T-cell (primary cell): ENCODE measurements at regions not wholly inside any gene's neighbourhood (a gene's known extent, or its start where the extent isn't known, plus 50 kb on each side); places are given as distances from the start of the nearest gene placed in this dataset.

ENCODE experiments used
- ATAC-seq, 4 experiments: fragments of 200-7000 bp in 3 of 4; fragments of 150-1000 bp in 1 of 4; cut with Tn5 transposase; replicated peaks in 1 of 4; 1 replicate in 3 of 4; 2 replicates in 1 of 4; pipeline ENCODE4 v1.10.0; 2021; ENCODE audit warnings: moderate library complexity in 3 of 4, mild to moderate bottlenecking in 2 of 4, moderate number of reproducible peaks in 1 of 4
- CTCF ChIA-PET, 2 donors: fragments of 300-600 bp; sonication (Branson Sonifier 250); formaldehyde crosslinking; loops; one replicate each; lab custom pipeline; 2022; ENCODE audit warnings: antibody characterized with exemption in 2 of 2; lab: Charles Lee
- POLR2A ChIA-PET, 2 donors: fragments of 300-600 bp; sonication (Branson Sonifier 250); formaldehyde crosslinking; loops; one replicate each; lab custom pipeline; 2022; ENCODE audit warnings: antibody characterized with exemption in 2 of 2; lab: Charles Lee
- DNase-seq, 35 experiments: peaks; one replicate each; pipeline versions ENCODE4 v3.0.0 to v3.0.0-alpha.2; 2013 to 2023
- H3K27ac ChIP-seq: one replicate; pipeline ENCODE4 v1.5.1; 2013; ENCODE audit warnings: low read length
- H3K27me3 ChIP-seq, 2 experiments: replicated peaks in 1 of 2; 1 replicate in 1 of 2; 2 replicates in 1 of 2; pipeline versions ENCODE4 v1.6.1 to v1.7.0; 2013; ENCODE audit warnings: low read length in 1 of 2, mixed read lengths in 1 of 2; ENCODE audit not compliant: control insufficient read depth in 2 of 2, insufficient read depth in 2 of 2; ENCODE audit errors: extremely low read depth in 1 of 2
- H3K36me3 ChIP-seq, 2 donors: 1 replicate in 1 of 2; 2 replicates in 1 of 2; pipeline versions ENCODE4 v1.6.1 to v1.7.0; 2013; ENCODE audit warnings: low read length in 1 of 2; ENCODE audit not compliant: control insufficient read depth in 2 of 2, insufficient read depth in 1 of 2; ENCODE audit errors: extremely low read depth in 1 of 2
- H3K4me1 ChIP-seq, 2 experiments: 1 replicate in 1 of 2; 2 replicates in 1 of 2; pipeline versions ENCODE4 v1.6.1 to v1.7.0; 2013; ENCODE audit warnings: low read length in 2 of 2, mixed read lengths in 1 of 2; ENCODE audit not compliant: insufficient read depth in 2 of 2, control insufficient read depth in 1 of 2; ENCODE audit errors: extremely low read depth in 1 of 2
- H3K4me3 ChIP-seq, 2 donors: 1 replicate in 1 of 2; 2 replicates in 1 of 2; pipeline versions ENCODE4 v1.5.1 to v1.7.0; 2013; ENCODE audit warnings: mild to moderate bottlenecking in 2 of 2, low read length in 1 of 2, moderate library complexity in 1 of 2; ENCODE audit not compliant: control insufficient read depth in 1 of 2; ENCODE audit errors: extremely low read depth in 1 of 2
- H3K9me3 ChIP-seq: 2 replicates; pipeline ENCODE4 v1.7.0; 2013
- H3K27ac Mint-ChIP-seq, 2 donors: one replicate each; pipeline ENCODE4 v1.8.0; 2020 to 2021; ENCODE audit warnings: mild to moderate bottlenecking in 2 of 2, mixed read lengths in 2 of 2
- H3K27me3 Mint-ChIP-seq, 2 donors: one replicate each; pipeline ENCODE4 v1.8.0; 2021 to 2022; ENCODE audit warnings: mixed read lengths in 2 of 2
- H3K36me3 Mint-ChIP-seq: one replicate; pipeline ENCODE4 v1.8.0; 2021; ENCODE audit warnings: mixed read lengths
- H3K4me1 Mint-ChIP-seq, 3 donors: one replicate each; pipeline ENCODE4 v1.8.0; 2020 to 2022; ENCODE audit warnings: mixed read lengths in 3 of 3, mild to moderate bottlenecking in 1 of 3
- H3K4me3 Mint-ChIP-seq, 3 donors: one replicate each; pipeline ENCODE4 v1.8.0; 2020 to 2022; ENCODE audit warnings: mild to moderate bottlenecking in 3 of 3, mixed read lengths in 3 of 3, moderate library complexity in 3 of 3
- H3K9me3 Mint-ChIP-seq, 3 donors: one replicate each; pipeline ENCODE4 v1.8.0; 2020 to 2022; ENCODE audit warnings: mixed read lengths in 3 of 3
- WGBS: methylation state at CpG from one replicate; pipeline ENCODE4 v1.1.5; 2013; ENCODE audit warnings: missing lambda C conversion rate; ENCODE audit not compliant: insufficient coverage; 5-methylcytosine and 5-hydroxymethylcytosine counted together

- CTCF ChIA-PET = no interaction called here
- Mint-ChIP-seq H3K9me3 (peaks cover 3 to 13% (median 12%) of the 10 kb centered on the region in 3 donors), H3K27ac (no peak overlapping the region), H3K36me3 (no peaks in the 10 kb centered on the region), H3K4me3 (no peak overlapping the region), H3K27me3 (peaks cover 0 to 5% of the 10 kb centered on the region in 2 donors), H3K4me1 (no peaks in the 10 kb centered on the region)
- Histone ChIP-seq H3K36me3 (no peaks in the 10 kb centered on the region), H3K27me3 (no peaks in the 10 kb centered on the region), H3K4me3 (no peak overlapping the region), H3K27ac (no peak overlapping the region), H3K9me3 (no peaks in the 10 kb centered on the region), H3K4me1 (no peaks in the 10 kb centered on the region)
- ATAC-seq (no peak), DNase-seq (no peak)
- no CpG with 5 or more reads among the region's 6 CpGs for WGBS
- POLR2A ChIA-PET = no interaction called here
These were observed 246.0 kb upstream of the LRRN1 start for GRCh38 chr3:3553236-3553635.

GRCh38 chr3:3552761-3553160 is 246.5 kb upstream of the LRRN1 start:
- no CpG with 5 or more reads among the region's 3 CpGs for WGBS
- ATAC-seq (no peak), DNase-seq (no peak)
- Histone ChIP-seq H3K9me3 (no peaks in the 10 kb centered on the region), H3K36me3 (no peaks in the 10 kb centered on the region), H3K27me3 (no peaks in the 10 kb centered on the region), H3K27ac (no peak overlapping the region), H3K4me1 (no peaks in the 10 kb centered on the region), H3K4me3 (no peak overlapping the region)
- Mint-ChIP-seq H3K4me3 (no peak overlapping the region), H3K27me3 (peaks cover 0 to under 1% of the 10 kb centered on the region in 2 donors), H3K27ac (no peak overlapping the region), H3K9me3 (peaks cover 0 to 12% (median 11%) of the 10 kb centered on the region in 3 donors), H3K36me3 (no peaks in the 10 kb centered on the region), H3K4me1 (no peaks in the 10 kb centered on the region)
- POLR2A ChIA-PET = no interaction called here
- CTCF ChIA-PET = no interaction called here

- POLR2A ChIA-PET = no interaction called here
- Mint-ChIP-seq H3K4me3 (no peak overlapping the region), H3K27ac (no peak overlapping the region), H3K9me3 (peaks cover 0 to 12% (median 11%) of the 10 kb centered on the region in 3 donors), H3K36me3 (no peaks in the 10 kb centered on the region), H3K27me3 (no peaks in the 10 kb centered on the region), H3K4me1 (no peaks in the 10 kb centered on the region)
- no peak overlapping the region for H3K27ac ChIP-seq
- CTCF ChIA-PET = no interaction called here
- no peak for ATAC-seq
- no peaks in the 10 kb centered on the region for H3K27me3 ChIP-seq
- no peak overlapping the region for H3K4me3 ChIP-seq
- H3K9me3 ChIP-seq = no peaks in the 10 kb centered on the region
- no peaks in the 10 kb centered on the region for H3K4me1 ChIP-seq
- no peak for DNase-seq
- H3K36me3 ChIP-seq = no peaks in the 10 kb centered on the region
These were observed 247.2 kb upstream of the LRRN1 start for GRCh38 chr3:3551981-3552380.

- Mint-ChIP-seq H3K9me3 (peaks cover 0 to 9% (median 5%) of the 10 kb centered on the region in 3 donors), H3K36me3 (no peaks in the 10 kb centered on the region), H3K27me3 (no peaks in the 10 kb centered on the region), H3K4me3 (no peak overlapping the region), H3K4me1 (no peaks in the 10 kb centered on the region), H3K27ac (no peak overlapping the region)
- WGBS = no CpG with 5 or more reads among the region's 2 CpGs
- CTCF ChIA-PET = interaction anchor here in 1 of 2 donors (0.7 kb wide), 1 partner anchor 43 kb away, joined by 4 read pairs; no protein-coding TSS in a partner anchor
- POLR2A ChIA-PET = no interaction called here
- no peak for DNase-seq
- Histone ChIP-seq H3K36me3 (no peaks in the 10 kb centered on the region), H3K27ac (no peak overlapping the region), H3K27me3 (no peaks in the 10 kb centered on the region), H3K4me3 (no peak overlapping the region), H3K4me1 (no peaks in the 10 kb centered on the region), H3K9me3 (no peaks in the 10 kb centered on the region)
- no peak for ATAC-seq
These were observed 253.9 kb upstream of the LRRN1 start for GRCh38 chr3:3545360-3545759.

- ChIA-PET POLR2A (no interaction called here), CTCF (no interaction called here)
- Mint-ChIP-seq H3K9me3 (no peaks in the 10 kb centered on the region), H3K36me3 (no peaks in the 10 kb centered on the region), H3K27ac (no peak overlapping the region), H3K27me3 (no peaks in the 10 kb centered on the region), H3K4me1 (no peaks in the 10 kb centered on the region), H3K4me3 (no peak overlapping the region)
- no peak for DNase-seq
- ATAC-seq = no peak
- Histone ChIP-seq H3K27me3 (no peaks in the 10 kb centered on the region), H3K27ac (no peak overlapping the region), H3K4me3 (no peak overlapping the region), H3K4me1 (no peaks in the 10 kb centered on the region), H3K36me3 (no peaks in the 10 kb centered on the region), H3K9me3 (no peaks in the 10 kb centered on the region)
- no CpG with 5 or more reads among the region's 4 CpGs for WGBS
These were observed 260.8 kb upstream of the LRRN1 start for GRCh38 chr3:3538451-3538850.

- no CpG with 5 or more reads among the region's 1 CpG for WGBS
- CTCF ChIA-PET = interaction anchor here in 1 of 2 donors (0.5 kb wide), 1 partner anchor 741 kb away, joined by 3 read pairs; no protein-coding TSS in a partner anchor
- no peaks in the 10 kb centered on the region for H3K9me3 Mint-ChIP-seq
- Histone ChIP-seq H3K36me3 (no peaks in the 10 kb centered on the region), H3K4me1 (no peaks in the 10 kb centered on the region), H3K4me3 (no peak overlapping the region), H3K27ac (no peak overlapping the region), H3K27me3 (no peaks in the 10 kb centered on the region), H3K9me3 (no peaks in the 10 kb centered on the region)
- H3K4me1 Mint-ChIP-seq = no peaks in the 10 kb centered on the region
- no peaks in the 10 kb centered on the region for H3K27me3 Mint-ChIP-seq
- H3K27ac Mint-ChIP-seq = no peak overlapping the region
- POLR2A ChIA-PET = no interaction called here
- no peak overlapping the region for H3K4me3 Mint-ChIP-seq
- H3K36me3 Mint-ChIP-seq = no peaks in the 10 kb centered on the region
- DNase-seq (no peak), ATAC-seq (no peak)
These were observed 266.7 kb upstream of the LRRN1 start for GRCh38 chr3:3532508-3532907.

GRCh38 chr3:3531476-3531875 is 267.8 kb upstream of the LRRN1 start:
- ChIA-PET POLR2A (no interaction called here), CTCF (no interaction called here)
- no peaks in the 10 kb centered on the region for H3K9me3 ChIP-seq
- DNase-seq (no peak), ATAC-seq (no peak)
- Mint-ChIP-seq H3K27ac (no peak overlapping the region), H3K4me1 (no peaks in the 10 kb centered on the region), H3K9me3 (no peaks in the 10 kb centered on the region), H3K27me3 (no peaks in the 10 kb centered on the region), H3K4me3 (no peak overlapping the region), H3K36me3 (no peaks in the 10 kb centered on the region)
- 43% methylated on average over 1 of the region's 4 CpGs for WGBS
- H3K36me3 ChIP-seq = no peaks in the 10 kb centered on the region
- no peaks in the 10 kb centered on the region for H3K4me1 ChIP-seq
- H3K4me3 ChIP-seq = no peak overlapping the region
- H3K27me3 ChIP-seq = no peaks in the 10 kb centered on the region
- no peak overlapping the region for H3K27ac ChIP-seq
